NCI-H2107 treated with DMSO at 0.1 percent for 48 hours (cell line): ENCODE measurements at regions not wholly inside any gene's neighbourhood (a gene's known extent, or its start where the extent isn't known, plus 50 kb on each side); places are given as distances from the start of the nearest gene placed in this dataset.

ENCODE experiments used
- DNase-seq: peaks from one replicate; lab custom pipeline; 2025; ENCODE audit not compliant: unreplicated experiment; lab: John Stamatoyannopoulos, UW

GRCh38 chr21:35359076-35359475 is 310.0 kb upstream of the RUNX1 start:
- no peak for DNase-seq

GRCh38 chr21:35358008-35358407 is 308.9 kb upstream of the RUNX1 start:
- DNase-seq: no peak

DNA sequence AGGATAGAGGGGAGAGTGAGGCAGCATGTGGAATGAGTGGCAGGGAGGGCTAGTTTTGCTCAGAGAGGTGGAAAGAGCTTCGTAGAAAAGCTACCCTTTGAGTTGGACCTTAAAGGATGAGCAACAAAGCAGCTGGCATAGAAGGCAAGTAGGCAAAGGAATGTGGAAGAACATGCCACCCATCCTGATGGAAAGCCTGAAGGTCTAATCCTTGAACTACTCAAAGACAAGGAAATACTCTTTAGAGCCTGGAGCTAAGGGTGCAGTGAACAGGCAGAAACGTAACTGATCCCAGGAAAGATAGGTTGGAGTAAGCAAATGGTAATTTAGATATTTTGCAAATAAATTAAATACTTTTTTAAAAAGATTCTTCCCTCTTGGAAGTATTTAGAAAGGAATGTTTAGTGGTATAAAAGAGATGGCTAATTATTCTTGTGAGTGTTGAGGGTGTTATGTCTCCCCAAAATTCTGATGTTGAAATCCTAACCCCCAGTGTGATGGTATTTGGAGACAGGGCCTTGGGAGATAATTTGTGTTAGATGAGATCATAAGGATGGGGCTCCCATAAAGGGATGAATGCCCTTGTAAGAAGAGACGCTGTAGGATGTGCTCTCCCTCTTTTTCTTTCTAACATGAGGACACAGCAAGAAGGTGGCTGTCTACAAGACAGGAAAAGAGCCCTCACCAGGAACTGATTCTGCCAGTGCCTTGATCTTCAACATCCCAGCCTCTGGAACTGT is 308.1 kb upstream of the RUNX1 start:
- DNase-seq: no peak

- DNase-seq: no peak
Measured at GRCh38 chr21:35354078-35354477, 305.0 kb upstream of the RUNX1 start.

GRCh38 chr21:35352793-35353192 is 303.7 kb upstream of the RUNX1 start:
- DNase-seq: no peak

GRCh38 chr21:35352066-35352770 is 303.1 kb upstream of the RUNX1 start:
- no peak for DNase-seq

DNA sequence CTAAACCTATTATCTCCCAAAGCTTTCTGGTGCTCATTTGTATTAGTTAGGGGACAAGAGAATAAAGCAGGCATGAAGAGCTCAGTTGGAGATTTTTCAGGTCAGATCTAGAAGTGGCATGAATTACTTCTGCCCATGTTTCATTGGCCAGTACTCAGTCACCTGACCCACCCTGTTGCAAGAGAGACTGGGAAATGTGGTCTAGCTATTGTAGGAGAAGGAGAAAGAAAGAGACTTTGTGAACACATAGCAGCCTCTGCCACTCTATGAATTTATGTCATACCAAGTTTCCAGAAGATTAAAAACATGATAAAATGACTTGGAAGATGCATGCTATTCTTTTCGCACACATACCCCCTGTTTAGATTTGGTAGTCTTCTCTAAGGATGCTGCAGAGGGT is 302.3 kb upstream of the RUNX1 start:
- no peak for DNase-seq

- DNase-seq: no peak
Measured at GRCh38 chr21:35350965-35351364, 301.9 kb upstream of the RUNX1 start.

- DNase-seq: no peak
Measured at GRCh38 chr21:35349376-35350080, 300.4 kb upstream of the RUNX1 start.

DNA sequence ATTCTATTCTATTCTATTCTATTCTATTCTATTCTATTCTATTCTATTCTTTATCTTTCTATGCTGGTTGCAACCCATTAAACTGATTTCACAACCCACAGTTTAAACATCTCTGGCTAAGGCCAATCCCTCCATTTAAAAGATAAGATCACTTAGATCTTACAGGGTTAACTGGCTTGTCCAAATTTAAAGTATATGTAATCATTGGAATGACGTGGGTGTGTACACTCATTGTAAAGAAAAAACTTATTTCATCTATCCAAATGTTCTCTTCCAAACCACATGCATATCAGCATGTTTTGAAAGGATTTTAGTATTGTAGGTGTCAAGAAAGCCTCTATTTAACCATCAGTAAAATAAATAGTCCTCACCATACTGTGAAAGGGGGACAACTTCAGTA is 299.6 kb upstream of the RUNX1 start:
- DNase-seq: no peak

DNA sequence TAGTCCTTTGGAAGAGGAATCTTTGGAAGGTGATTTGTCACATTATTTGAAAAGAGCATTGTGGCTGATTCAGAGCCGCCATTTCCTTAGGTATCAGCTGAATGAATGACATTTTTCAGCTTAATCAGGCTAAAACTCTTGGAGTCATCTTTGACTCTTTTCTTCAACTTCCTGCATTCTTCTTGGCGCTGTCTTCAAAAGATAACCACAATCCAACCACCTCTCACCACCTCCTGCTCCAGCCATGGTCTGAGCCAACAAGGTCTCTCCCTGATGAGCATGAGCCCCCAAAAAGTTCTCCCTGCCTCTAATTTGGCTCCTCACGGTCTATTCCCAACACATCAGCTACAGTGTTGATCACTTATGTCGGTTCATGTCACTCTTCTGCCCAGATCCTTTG is 297.6 kb upstream of the RUNX1 start:
- no peak for DNase-seq

DNA sequence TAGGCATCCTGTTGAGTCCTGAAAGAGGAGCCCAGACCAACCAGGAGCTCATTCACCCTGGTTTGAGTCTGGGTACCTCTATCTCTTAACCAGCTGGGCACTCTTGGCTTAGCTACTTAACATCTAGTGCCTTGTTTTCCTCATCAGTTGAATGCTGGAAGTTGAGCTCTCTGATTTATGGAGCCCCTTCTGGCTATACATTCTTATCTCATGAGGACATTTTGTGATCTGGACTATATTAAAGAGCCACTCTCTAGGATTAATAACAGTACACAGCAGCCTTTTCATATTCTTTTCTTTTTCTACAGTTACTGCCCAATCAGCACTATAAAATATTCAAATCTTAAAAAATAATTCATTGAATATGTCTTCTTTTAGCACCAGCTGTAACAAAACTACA is 296.9 kb upstream of the RUNX1 start:
- DNase-seq: no peak

DNA sequence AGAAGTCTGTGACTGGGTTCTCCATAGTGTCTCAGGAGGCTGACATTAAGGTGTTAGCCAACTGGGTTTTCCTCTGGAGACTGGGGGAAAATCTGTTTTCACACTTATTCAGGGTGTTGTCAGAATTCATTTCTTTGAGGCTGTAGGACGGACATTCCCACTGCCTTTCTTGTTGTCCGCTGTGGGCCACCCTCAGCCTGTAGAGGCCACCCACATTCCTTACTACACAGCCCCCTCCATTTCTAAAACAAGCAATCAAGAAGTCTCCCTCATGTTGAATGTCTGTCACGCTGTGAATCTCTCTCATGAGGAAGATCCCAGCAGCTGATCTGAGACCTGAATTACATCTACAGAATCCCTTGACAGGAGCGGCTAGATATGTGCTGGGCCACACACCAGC is 295.5 kb upstream of the RUNX1 start:
- DNase-seq: no peak

DNA sequence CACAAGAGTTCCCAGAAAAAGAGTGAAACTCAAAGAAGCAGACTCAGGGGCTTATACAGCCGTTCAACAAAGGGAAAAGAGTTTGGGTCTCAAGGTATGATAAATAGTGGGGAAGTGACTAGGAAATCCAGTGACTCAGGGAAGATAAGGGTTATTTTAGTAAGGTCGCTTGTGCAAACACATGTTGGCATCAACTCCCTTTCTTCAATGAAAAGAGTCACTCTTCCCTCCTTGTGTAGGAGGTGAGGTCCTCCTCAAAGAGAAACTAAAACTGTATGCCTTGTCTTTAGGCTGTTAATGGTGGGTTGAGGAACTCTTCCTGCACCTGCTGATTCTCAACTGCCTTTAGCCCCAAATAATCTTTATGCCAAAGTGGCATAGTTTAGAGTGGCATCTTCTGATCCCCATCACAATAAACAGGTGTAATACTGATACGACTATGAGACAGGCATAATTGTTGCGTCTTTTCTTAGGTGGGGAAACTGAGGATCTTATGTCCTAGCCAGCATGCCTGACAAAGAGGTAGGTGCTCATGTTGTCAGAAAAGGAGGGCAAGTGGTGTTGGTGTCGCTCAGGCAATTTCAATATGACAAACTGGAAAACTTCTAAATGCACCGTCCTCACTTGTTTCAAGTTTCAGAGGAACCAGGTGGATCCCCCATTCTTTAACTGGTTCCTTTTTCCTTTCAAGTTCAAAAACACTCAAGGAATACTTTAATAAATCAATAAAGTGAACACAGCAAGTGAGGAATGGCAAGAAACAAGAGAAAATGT is 294.1 kb upstream of the RUNX1 start:
- DNase-seq: no peak

DNA sequence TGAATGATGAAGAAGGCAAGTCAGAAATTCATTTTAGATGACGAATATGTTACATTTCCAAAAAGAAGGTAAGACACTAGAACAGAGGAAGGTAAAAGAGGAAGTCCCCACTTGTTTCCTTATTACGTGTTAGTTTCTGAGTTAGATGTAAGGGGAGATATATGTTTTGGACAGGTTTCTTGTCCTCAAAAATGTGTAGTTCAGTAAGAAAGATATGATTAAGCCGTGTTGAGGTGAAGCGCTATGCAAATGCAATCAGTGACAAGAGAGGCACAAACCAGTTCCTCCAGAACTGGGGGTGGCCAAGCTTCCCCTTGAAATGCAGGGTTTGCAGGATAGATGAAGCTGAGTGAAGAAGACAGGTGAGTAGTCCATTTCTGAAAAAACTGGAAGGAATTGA is 293.3 kb upstream of the RUNX1 start:
- DNase-seq: no peak

- DNase-seq: no peak
Measured at GRCh38 chr21:35340273-35340672, 291.2 kb upstream of the RUNX1 start.

- no peak for DNase-seq
Measured at GRCh38 chr21:35338881-35339632, 290.0 kb upstream of the RUNX1 start.

GRCh38 chr21:35338281-35338680 is 289.2 kb upstream of the RUNX1 start:
- no peak for DNase-seq

GRCh38 chr21:35337573-35337972 is 288.5 kb upstream of the RUNX1 start:
- no peak for DNase-seq

GRCh38 chr21:35336534-35336933 is 287.4 kb upstream of the RUNX1 start:
- no peak for DNase-seq
